ENCODE measurements at regions not wholly inside any gene's neighbourhood (a gene's known extent, or its start where the extent isn't known, plus 50 kb on each side); places are given as distances from the start of the nearest gene placed in this dataset.

DNA sequence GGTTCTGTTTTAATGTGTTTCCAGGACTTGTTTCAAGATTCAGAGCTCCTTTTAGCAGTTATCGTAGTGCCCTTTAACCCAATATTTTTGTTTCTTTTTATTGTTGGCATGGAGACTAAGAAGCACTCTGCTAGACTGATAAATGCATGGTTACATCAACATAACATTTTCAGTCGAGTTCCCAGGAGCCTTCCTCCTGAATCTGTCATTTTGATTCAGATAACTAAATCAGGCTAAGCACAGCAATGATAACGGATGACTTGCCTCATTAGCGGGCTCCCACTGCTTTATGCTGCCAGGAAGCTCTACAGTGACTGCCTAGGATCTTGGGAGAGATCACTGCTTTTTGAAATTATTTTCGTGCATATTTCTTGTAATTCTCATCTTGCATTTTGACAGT lies 772.8 kb upstream of the GJE1 start:
- DNase-seq = no peak

GRCh38 chr6:141354191-141354955 lies 778.4 kb upstream of the GJE1 start:
- DNase-seq = no peak

DNA sequence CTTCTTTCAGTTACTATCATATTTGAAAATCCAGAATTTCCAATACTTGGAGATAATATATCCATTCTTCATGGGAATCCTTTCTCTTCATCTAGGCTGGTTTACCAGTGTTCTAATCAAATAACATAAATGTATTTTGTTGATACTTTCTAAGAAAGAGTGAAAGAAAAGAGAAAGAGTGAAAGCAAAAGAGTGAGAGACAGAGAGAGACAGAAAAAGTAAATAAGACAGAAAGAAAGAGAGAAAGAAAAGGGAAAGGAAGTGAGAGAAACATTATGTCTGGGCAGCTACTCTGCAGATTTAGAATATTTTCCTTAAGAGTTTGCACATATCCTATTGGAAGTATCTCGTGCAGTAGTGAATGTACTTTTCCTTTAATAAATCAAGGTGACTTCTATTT lies 781.0 kb upstream of the GJE1 start:
- no peak for DNase-seq

DNA sequence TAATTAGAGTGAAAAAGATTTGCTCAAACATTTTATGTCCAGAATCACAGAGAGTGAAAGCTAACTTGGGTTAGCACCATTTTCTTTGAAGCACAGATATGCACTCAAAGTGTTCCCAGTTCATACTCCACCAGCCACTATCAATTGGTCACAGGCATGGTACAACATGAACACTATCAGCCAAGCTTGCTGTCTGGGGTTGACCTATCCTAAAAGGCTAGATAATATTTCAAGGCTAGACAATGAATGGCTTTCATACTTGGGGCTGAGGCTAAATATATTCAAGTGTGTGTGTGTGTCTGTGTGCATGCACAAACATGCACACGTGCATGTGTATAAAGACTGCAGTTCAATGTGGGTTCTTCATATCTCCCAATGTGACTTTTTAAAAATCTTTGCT lies 783.0 kb upstream of the GJE1 start:
- no peak for DNase-seq

- DNase-seq = no peak
Observed at GRCh38 chr6:141347906-141348492, 784.7 kb upstream of the GJE1 start.

- no peak for DNase-seq
Observed at GRCh38 chr6:141347086-141347485, 785.6 kb upstream of the GJE1 start.

DNA sequence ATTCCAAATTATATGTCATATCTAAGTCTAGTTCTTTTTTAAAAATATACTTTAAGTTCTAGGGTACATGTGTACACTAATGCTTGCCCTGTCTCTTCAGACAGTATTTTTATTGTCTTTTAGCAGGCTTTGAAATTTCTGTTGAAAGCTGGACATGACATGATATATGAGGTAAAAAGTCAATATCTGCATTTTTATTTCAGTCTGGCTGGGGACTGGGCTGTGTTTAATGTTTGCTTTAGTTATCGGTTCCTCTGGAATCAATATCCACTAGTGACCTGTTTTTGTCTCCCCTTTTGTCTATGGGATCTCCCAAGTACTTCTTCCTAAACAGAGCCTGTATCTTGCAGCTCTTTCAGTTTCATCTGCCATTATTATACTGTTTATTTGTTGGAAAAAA lies 786.2 kb upstream of the GJE1 start:
- no peak for DNase-seq

DNA sequence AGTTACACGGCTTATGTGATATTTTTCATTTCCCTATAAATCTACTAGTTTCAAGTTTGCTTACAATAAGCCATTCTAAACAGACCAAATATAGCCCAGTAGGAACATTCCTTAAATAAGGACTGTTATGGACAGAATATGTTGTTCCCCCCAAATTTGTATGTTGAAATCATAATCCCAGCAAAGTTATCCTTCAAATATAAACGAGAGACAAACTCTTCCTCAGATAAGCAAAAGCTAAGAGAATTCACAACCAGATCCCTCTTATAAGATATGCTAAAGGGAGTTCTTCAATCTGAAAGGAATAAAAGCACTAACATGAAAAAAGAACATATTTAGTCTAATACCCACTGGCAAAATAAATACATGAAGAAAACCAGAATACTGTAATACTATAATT lies 795.5 kb upstream of the GJE1 start:
- no peak for DNase-seq

DNA sequence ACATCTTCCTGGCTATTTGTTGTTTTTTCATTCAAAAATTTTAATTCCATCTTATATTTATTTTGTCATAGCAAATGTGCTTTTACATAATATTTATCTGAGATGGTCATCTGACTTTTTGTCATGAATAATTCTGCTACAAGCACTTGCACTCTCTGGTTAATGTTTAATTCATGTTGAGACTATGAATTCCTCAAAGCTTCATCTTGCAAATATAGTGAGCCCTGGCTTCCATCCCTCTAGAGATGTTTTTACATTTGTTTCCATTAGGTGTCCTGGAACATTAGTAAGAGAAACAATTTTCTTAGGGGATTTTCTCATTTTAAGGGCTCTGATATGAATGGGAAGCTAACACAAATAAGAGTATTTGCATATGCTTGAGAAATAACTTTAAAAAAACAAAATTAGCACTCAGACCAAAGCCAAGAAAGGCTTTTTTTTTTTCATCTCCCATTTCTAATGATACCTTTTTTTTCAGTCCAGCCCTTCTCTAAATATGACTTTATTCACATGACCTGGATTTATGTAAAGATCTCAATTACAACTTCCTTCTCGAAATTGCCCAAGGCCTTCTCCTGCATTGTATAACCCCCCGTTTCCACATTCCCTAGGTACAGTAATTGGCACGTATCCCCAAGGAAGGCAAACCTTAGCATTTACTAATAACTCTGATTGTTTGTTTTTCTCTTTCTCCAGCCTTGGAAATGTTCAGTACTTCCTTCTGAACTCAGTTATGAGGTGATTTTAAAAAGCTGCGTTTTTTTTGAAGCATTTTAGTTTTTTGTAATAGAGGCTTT lies 797.0 kb upstream of the GJE1 start:
- DNase-seq = no peak

GRCh38 chr6:141326925-141327324 lies 805.8 kb upstream of the GJE1 start:
- DNase-seq = no peak

- peak; percentile 60 for DNase-seq
Observed at GRCh38 chr6:141326426-141326825, 806.3 kb upstream of the GJE1 start.

GRCh38 chr6:141321493-141322347 lies 811.0 kb upstream of the GJE1 start:
- no peak for DNase-seq

- no peak for DNase-seq
Observed at GRCh38 chr6:141316236-141316635, 816.5 kb upstream of the GJE1 start.

GRCh38 chr6:141313986-141314385 lies 818.7 kb upstream of the GJE1 start:
- no peak for DNase-seq

- peak; percentile 11 for DNase-seq
Observed at GRCh38 chr6:141309295-141309694, 823.4 kb upstream of the GJE1 start.

- DNase-seq = peak; percentile 26
Observed at GRCh38 chr6:141307309-141307998, 825.3 kb upstream of the GJE1 start.

DNA sequence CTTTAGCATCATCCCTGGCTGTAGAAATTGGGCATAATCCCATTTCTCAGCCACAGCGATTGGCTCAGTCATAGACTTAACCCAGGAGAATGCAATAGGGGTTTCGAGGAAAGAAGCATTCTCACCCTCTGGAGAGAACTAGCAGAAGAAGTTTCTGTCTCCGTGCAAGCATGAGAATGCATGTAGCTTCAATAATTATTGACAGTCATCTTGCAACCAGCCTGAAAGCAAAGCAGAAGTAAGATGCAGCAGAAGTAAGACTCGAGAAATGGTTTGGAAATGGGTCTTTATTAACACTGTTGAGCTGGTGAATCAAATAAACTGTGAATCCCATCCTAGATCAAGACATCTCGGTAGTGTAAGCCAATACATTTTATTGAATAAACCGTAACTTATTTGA lies 828.8 kb upstream of the GJE1 start:
- DNase-seq = no peak

DNA sequence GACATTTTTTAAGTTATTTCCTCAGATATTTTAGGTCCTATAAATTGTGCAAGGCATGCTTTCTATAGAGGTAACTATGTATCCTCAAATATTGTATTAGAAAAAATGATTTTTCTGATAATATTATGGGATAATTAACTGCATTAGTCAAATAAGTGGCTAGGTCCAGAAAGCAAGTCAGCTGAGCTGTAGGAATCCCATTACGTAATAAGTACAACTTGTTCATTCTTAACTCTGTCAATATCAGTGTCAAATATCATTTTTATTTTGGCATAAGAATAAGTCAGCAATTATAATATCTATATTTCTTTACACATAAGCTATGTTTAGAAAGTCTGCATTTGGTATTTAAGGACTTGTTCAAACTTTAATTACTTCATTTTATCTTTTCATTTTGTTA lies 830.9 kb upstream of the GJE1 start:
- no peak for DNase-seq

DNA sequence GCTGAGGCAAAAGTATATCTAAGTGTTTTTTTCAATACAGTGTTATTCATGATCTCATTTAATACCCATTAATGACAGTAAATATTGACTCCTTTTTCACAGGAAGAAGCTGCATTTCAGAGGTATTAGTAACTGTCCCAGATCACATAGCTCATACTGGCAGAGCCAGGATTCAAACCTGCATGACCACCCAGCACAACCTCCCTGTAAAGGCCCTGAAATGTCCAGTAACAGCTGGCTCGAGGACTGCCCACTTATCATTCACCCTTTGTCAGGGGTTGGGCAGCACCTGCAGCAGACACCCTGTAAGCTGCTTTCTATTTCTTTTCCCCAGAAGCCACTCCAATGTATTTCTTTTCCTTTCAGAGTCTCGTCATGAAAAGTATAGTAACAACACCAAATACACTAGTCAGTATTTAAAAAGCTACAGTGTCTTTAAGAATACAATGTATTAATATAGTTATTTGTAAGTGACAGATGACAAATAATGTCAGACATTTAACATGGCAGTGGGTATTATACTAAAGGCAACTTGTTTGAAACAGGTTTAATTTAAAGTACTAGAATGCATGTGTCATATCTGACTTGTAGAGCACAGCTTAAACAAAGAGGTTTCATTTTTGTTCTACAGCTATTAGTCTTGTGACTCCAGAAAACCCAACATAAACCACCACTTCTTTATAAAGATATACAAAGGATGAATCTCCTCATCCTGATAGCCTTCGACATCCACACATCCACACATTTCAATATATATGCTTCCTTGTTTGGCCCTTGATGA lies 841.6 kb upstream of the GJE1 start:
- no peak for DNase-seq

GRCh38 chr6:141288947-141289346 lies 843.8 kb upstream of the GJE1 start:
- no peak for DNase-seq

DNA sequence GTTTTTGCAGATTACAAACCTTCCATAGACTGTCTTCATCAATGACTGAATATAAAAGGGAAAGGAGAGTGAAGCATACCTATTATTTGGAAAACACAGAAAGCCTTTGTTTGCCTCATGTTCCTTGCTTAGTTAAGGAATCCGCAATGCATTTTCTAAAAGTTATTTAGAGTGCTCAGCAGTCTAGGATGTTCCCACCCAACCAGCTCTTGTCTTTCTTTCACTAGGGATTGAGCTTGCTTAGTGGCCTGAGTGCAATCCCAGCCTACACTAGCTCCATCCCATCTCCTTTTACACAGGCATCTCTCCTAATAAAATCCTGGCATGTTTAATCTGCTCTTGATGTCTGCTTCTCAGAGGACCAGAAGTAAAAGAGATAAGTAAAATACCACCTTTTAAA lies 850.5 kb upstream of the GJE1 start:
- DNase-seq = no peak

DNA sequence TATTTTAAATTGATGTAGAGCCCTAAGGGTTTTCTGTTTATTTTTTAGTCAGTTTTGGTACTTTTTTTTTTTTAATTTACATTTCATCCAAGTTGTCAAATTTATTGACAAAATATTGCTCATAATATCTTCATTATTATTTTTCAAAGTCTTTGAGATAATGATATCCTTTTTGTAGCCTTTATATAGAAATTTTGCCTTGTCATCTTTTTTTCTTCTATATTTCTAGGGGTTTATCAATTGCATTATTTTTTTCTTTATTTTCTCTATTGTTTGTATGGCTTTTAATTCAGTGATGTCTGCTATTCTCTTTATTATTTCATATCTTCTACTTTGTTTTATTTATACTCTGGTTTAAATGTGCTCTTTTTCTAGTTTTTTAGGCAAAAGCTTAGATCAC lies 863.0 kb upstream of the GJE1 start:
- no peak for DNase-seq
